Hepatocyte (in vitro differentiated cells): ENCODE measurements at regions not wholly inside any gene's neighbourhood (a gene's known extent, or its start where the extent isn't known, plus 50 kb on each side); places are given as distances from the start of the nearest gene placed in this dataset.

Experiments
- DNase-seq: peaks from one replicate; pipeline ENCODE4 v3.0.0-alpha.2; 2016; ENCODE audit warnings: low spot score
- H2AFZ ChIP-seq: fragments of 200-600 bp; sonication (generic); 2 replicates; pipeline ENCODE4 v1.6.0; 2016; ENCODE audit warnings: antibody characterized with exemption, mild to moderate bottlenecking
- H3K27ac ChIP-seq: fragments of 200-600 bp; sonication (generic); 2 replicates; pipeline ENCODE4 v1.5.1; 2016; ENCODE audit warnings: mild to moderate bottlenecking
- H3K27me3 ChIP-seq: fragments of 200-600 bp; sonication (generic); 2 replicates; pipeline ENCODE4 v1.6.1; 2016
- H3K36me3 ChIP-seq: fragments of 200-600 bp; sonication (generic); replicated peaks from 2 replicates; pipeline ENCODE4 v1.5.1; 2016; ENCODE audit warnings: low read depth; ENCODE audit not compliant: insufficient read depth
- H3K4me1 ChIP-seq: fragments of 200-600 bp; sonication (generic); 2 replicates; pipeline ENCODE4 v1.5.1; 2016; ENCODE audit warnings: mild to moderate bottlenecking, moderate library complexity; ENCODE audit not compliant: insufficient read depth
- H3K4me2 ChIP-seq: fragments of 200-600 bp; sonication (generic); 2 replicates; pipeline ENCODE4 v1.6.0; 2016
- H3K4me3 ChIP-seq: fragments of 200-600 bp; sonication (generic); 2 replicates; pipeline ENCODE4 v1.5.1; 2016; ENCODE audit warnings: mild to moderate bottlenecking
- H3K79me2 ChIP-seq: fragments of 200-600 bp; sonication (generic); 2 replicates; pipeline ENCODE4 v1.6.0; 2017; ENCODE audit warnings: mild to moderate bottlenecking
- H3K9me2 ChIP-seq: fragments of 200-600 bp; sonication (generic); replicated peaks from 2 replicates; pipeline ENCODE4 v1.6.0; 2017; ENCODE audit warnings: mild to moderate bottlenecking; ENCODE audit not compliant: insufficient read depth
- H3K9me3 ChIP-seq: fragments of 200-600 bp; sonication (generic); 2 replicates; pipeline ENCODE4 v1.5.1; 2016; ENCODE audit warnings: low read depth, mild to moderate bottlenecking
- H4K20me1 ChIP-seq: fragments of 200-600 bp; sonication (generic); 2 replicates; pipeline ENCODE4 v1.6.0; 2016; ENCODE audit warnings: mild to moderate bottlenecking; ENCODE audit not compliant: insufficient read depth, poor library complexity, severe bottlenecking
- CTCF ChIP-seq: fragments of 200-600 bp; sonication (generic); IDR thresholded peaks from 2 replicates; pipeline ENCODE4 v1.5.1; 2016; ENCODE audit warnings: antibody characterized with exemption, mild to moderate bottlenecking; ENCODE audit not compliant: poor library complexity
- EZH2 ChIP-seq: fragments of 200-600 bp; sonication (generic); IDR thresholded peaks from 2 replicates; pipeline ENCODE4 v1.6.1; 2016; ENCODE audit warnings: antibody characterized with exemption, mild to moderate bottlenecking, borderline replicate concordance
- EZH2phosphoT487 ChIP-seq: fragments of 200-600 bp; sonication (generic); IDR thresholded peaks from one replicate; pipeline ENCODE4 v1.6.1; 2018; ENCODE audit warnings: antibody characterized with exemption, mild to moderate bottlenecking, low read depth, moderate library complexity; ENCODE audit not compliant: unreplicated experiment, severe bottlenecking
- WGBS: methylation state at CpG from one replicate; pipeline ENCODE4 v1.1.6; 2016; ENCODE audit warnings: low lambda C conversion rate; ENCODE audit errors: missing lambda C conversion rate; 5-methylcytosine and 5-hydroxymethylcytosine counted together

- Histone ChIP-seq H3K4me3 (no peak overlapping the region), H4K20me1 (no peaks in the 10 kb centered on the region), H3K79me2 (no peaks in the 10 kb centered on the region), H2AFZ (no peak overlapping the region), H3K4me1 (peaks cover 16% of the 10 kb centered on the region), H3K4me2 (no peak overlapping the region), H3K9me3 (no peaks in the 10 kb centered on the region), H3K36me3 (no peaks in the 10 kb centered on the region), H3K9me2 (no peaks in the 10 kb centered on the region), H3K27me3 (no peaks in the 10 kb centered on the region), H3K27ac (peak overlapping the region; percentile 19)
- DNase-seq, result no peak
- no peak for TF ChIP-seq CTCF
- TF ChIP-seq EZH2phosphoT487, result no peak
- TF ChIP-seq EZH2, result no peak
- WGBS, result 46% methylated on average over 4 of the region's 4 CpGs
Observed at GRCh38 chr15:38873158-38873557, 308.5 kb upstream of the RASGRP1 start.

GRCh38 chr15:38874464-38874863 is 309.9 kb upstream of the RASGRP1 start:
- 73% methylated on average over 5 of the region's 5 CpGs for WGBS
- peak; percentile 32 for DNase-seq
- no peak overlapping the region for H3K4me2 ChIP-seq

GRCh38 chr15:38876211-38876610 is 311.6 kb upstream of the RASGRP1 start:
- H3K4me2 ChIP-seq, result no peak overlapping the region
- 90% methylated on average over 6 of the region's 6 CpGs for WGBS
- TF ChIP-seq EZH2 (no peak), EZH2phosphoT487 (no peak), CTCF (no peak)

More at GRCh38 chr15:38874464-38874863, 309.9 kb upstream of the RASGRP1 start:
- Histone ChIP-seq H3K27ac (no peak overlapping the region), H3K4me1 (peaks cover 19% of the 10 kb centered on the region), H3K4me3 (no peak overlapping the region), H3K36me3 (no peaks in the 10 kb centered on the region), H4K20me1 (no peaks in the 10 kb centered on the region), H2AFZ (no peak overlapping the region), H3K79me2 (no peaks in the 10 kb centered on the region), H3K9me3 (no peaks in the 10 kb centered on the region), H3K9me2 (no peaks in the 10 kb centered on the region), H3K27me3 (no peaks in the 10 kb centered on the region)
- TF ChIP-seq CTCF (no peak), EZH2 (no peak), EZH2phosphoT487 (no peak)

GRCh38 chr15:38876621-38877020 is 312.0 kb upstream of the RASGRP1 start:
- Histone ChIP-seq H3K4me1 (peaks cover 19% of the 10 kb centered on the region), H3K9me2 (no peaks in the 10 kb centered on the region), H3K4me3 (no peak overlapping the region), H2AFZ (no peak overlapping the region), H3K27ac (no peak overlapping the region), H3K79me2 (no peaks in the 10 kb centered on the region), H3K9me3 (no peaks in the 10 kb centered on the region), H4K20me1 (no peaks in the 10 kb centered on the region), H3K27me3 (no peaks in the 10 kb centered on the region), H3K36me3 (no peaks in the 10 kb centered on the region), H3K4me2 (no peak overlapping the region)
- 93% methylated on average over 3 of the region's 3 CpGs for WGBS
- TF ChIP-seq EZH2 (no peak), EZH2phosphoT487 (no peak), CTCF (no peak)
- DNase-seq, result no peak

More at GRCh38 chr15:38876211-38876610, 311.6 kb upstream of the RASGRP1 start:
- H3K9me2 ChIP-seq, result no peaks in the 10 kb centered on the region
- H3K36me3 ChIP-seq, result no peaks in the 10 kb centered on the region
- peaks cover 19% of the 10 kb centered on the region for H3K4me1 ChIP-seq
- no peaks in the 10 kb centered on the region for H3K79me2 ChIP-seq
- DNase-seq, result no peak
- no peak overlapping the region for H3K4me3 ChIP-seq
- no peaks in the 10 kb centered on the region for H3K27me3 ChIP-seq
- no peaks in the 10 kb centered on the region for H4K20me1 ChIP-seq
- H2AFZ ChIP-seq, result no peak overlapping the region
- no peak overlapping the region for H3K27ac ChIP-seq
- H3K9me3 ChIP-seq, result no peaks in the 10 kb centered on the region
